ENCODE measurements at regions not wholly inside any gene's neighbourhood (a gene's known extent, or its start where the extent isn't known, plus 50 kb on each side); places are given as distances from the start of the nearest gene placed in this dataset.

GRCh38 chr6:99014061-99014460, 66.3 kb upstream of the FBXL4 start:
- no peak for TF ChIP-seq POLR2A (IDR thresholded peaks at IDR 0.05; ENCODE audit: low read depth, low read length)
- TF ChIP-seq POLR2AphosphoS5 (IDR thresholded peaks at IDR 0.05; ENCODE audit: low read depth, low read length): no peak
- no peak for TF ChIP-seq TAF1 (IDR thresholded peaks at IDR 0.05; ENCODE audit: borderline replicate concordance, low read depth, low read length)
